ENCODE measurements at regions not wholly inside any gene's neighbourhood (a gene's known extent, or its start where the extent isn't known, plus 50 kb on each side); places are given as distances from the start of the nearest gene placed in this dataset.
"Not testable (repeated sequence)": the region's sequence is repeated elsewhere in the genome, so short reads cannot be mapped to it uniquely, and the experiment has no call there.

- not testable (repeated sequence) for ATAC-seq
Observed at GRCh38 chr12:19625551-19625950, 186.3 kb downstream of the AEBP2 start.

- ATAC-seq, result no peak
- no peak for TF ChIP-seq TCF4 (CRISPR knock-in tag; IDR thresholded peaks at IDR 0.05; ENCODE audit: borderline replicate concordance)
- no peak for TF ChIP-seq CSDC2 (CRISPR knock-in tag; IDR thresholded peaks at IDR 0.05)
- TF ChIP-seq PATZ1 (CRISPR knock-in tag; IDR thresholded peaks at IDR 0.05; ENCODE audit: borderline replicate concordance), result no peak
- TF ChIP-seq GLIS3 (CRISPR knock-in tag; IDR thresholded peaks at IDR 0.05), result no peak
- no peak for TF ChIP-seq BACH2 (CRISPR knock-in tag; IDR thresholded peaks at IDR 0.05; ENCODE audit: borderline replicate concordance)
- TF ChIP-seq PPARA (CRISPR knock-in tag; IDR thresholded peaks at IDR 0.05; ENCODE audit: borderline replicate concordance), result no peak
Observed at GRCh38 chr12:19627719-19628118, 188.4 kb downstream of the AEBP2 start.

- ATAC-seq, result no peak
- TF ChIP-seq ISL1 (CRISPR knock-in tag; IDR thresholded peaks at IDR 0.05) (no peak), TOX (CRISPR knock-in tag; IDR thresholded peaks at IDR 0.05; ENCODE audit: borderline replicate concordance) (no peak), CSRNP3 (CRISPR knock-in tag; IDR thresholded peaks at IDR 0.05) (no peak), BACH2 (CRISPR knock-in tag; IDR thresholded peaks at IDR 0.05; ENCODE audit: borderline replicate concordance) (no peak), ZNF8 (CRISPR knock-in tag; IDR thresholded peaks at IDR 0.05) (no peak), PATZ1 (CRISPR knock-in tag; IDR thresholded peaks at IDR 0.05; ENCODE audit: borderline replicate concordance) (no peak), ZNF565 (CRISPR knock-in tag; conservative IDR thresholded peaks at IDR 0.05; ENCODE audit: low read depth) (no peak), CREB5 (CRISPR knock-in tag; IDR thresholded peaks at IDR 0.05; ENCODE audit: low read depth) (no peak), GLIS3 (CRISPR knock-in tag; IDR thresholded peaks at IDR 0.05) (no peak), RARB (CRISPR knock-in tag; IDR thresholded peaks at IDR 0.05) (no peak), TCF4 (CRISPR knock-in tag; IDR thresholded peaks at IDR 0.05; ENCODE audit: borderline replicate concordance) (no peak), CSDC2 (CRISPR knock-in tag; IDR thresholded peaks at IDR 0.05) (no peak), ZFP3 (CRISPR knock-in tag; IDR thresholded peaks at IDR 0.05) (no peak), ZNF70 (CRISPR knock-in tag; IDR thresholded peaks at IDR 0.05) (no peak), ESRRG (CRISPR knock-in tag; IDR thresholded peaks at IDR 0.05) (no peak), SNAI2 (CRISPR knock-in tag; IDR thresholded peaks at IDR 0.05) (no peak)
Observed at GRCh38 chr12:19630536-19630935, 191.2 kb downstream of the AEBP2 start.

GRCh38 chr12:19633194-19633593 lies 193.9 kb downstream of the AEBP2 start:
- no peak for TF ChIP-seq GLIS3 (CRISPR knock-in tag; IDR thresholded peaks at IDR 0.05)
- no peak for TF ChIP-seq CSDC2 (CRISPR knock-in tag; IDR thresholded peaks at IDR 0.05)
- TF ChIP-seq TSHZ2 (CRISPR knock-in tag; IDR thresholded peaks at IDR 0.05), result no peak
- TF ChIP-seq CSRNP3 (CRISPR knock-in tag; IDR thresholded peaks at IDR 0.05), result no peak

More at GRCh38 chr12:19633194-19633593, 193.9 kb downstream of the AEBP2 start:
- no peak for ATAC-seq

Data from SK-N-SH treated with all-trans-retinoic acid at 6 μM for 48 hours (cell line).